ENCODE measurements at regions not wholly inside any gene's neighbourhood (a gene's known extent, or its start where the extent isn't known, plus 50 kb on each side); places are given as distances from the start of the nearest gene placed in this dataset.
"Not testable (repeated sequence)": the region's sequence is repeated elsewhere in the genome, so short reads cannot be mapped to it uniquely, and the experiment has no call there.

GRCh38 chr21:7925918-7926582 lies 2595.3 kb upstream of the TPTE start:
- H3K79me2 ChIP-seq (ENCODE audit: control insufficient read depth in 1 of 2, insufficient read depth in 2 of 2, low read length in 2 of 2); H3K4ac ChIP-seq (replicated peaks; ENCODE audit: insufficient read length, low read depth, low read length); H4K91ac ChIP-seq (replicated peaks; ENCODE audit: insufficient read length, low read length); H3K4me3 ChIP-seq (ENCODE audit: extremely low read depth in 1 of 4, insufficient read depth in 2 of 4, low read depth in 3 of 4, low read length in 4 of 4); FAIRE-seq; H3K23ac ChIP-seq (ENCODE audit: insufficient read length); H2BK5ac ChIP-seq (ENCODE audit: low read depth, low read length); H4K20me1 ChIP-seq (replicated peaks in 1 of 2; ENCODE audit: control insufficient read depth in 1 of 2, insufficient read depth in 2 of 2, low read length in 2 of 2); H4K8ac ChIP-seq (ENCODE audit: extremely low read depth, insufficient read depth, low read length); H2BK20ac ChIP-seq (ENCODE audit: low read length); H3K4me1 ChIP-seq (replicated peaks in 1 of 4; ENCODE audit: control insufficient read depth in 3 of 4, insufficient read depth in 4 of 4, low read length in 3 of 4); H3K27me3 ChIP-seq (replicated peaks in 1 of 4; ENCODE audit: control insufficient read depth in 3 of 4, extremely low read depth in 1 of 4, insufficient read depth in 3 of 4, low read length in 3 of 4); CTCF ChIA-PET (ENCODE audit: partially characterized antibody); H3K18ac ChIP-seq (ENCODE audit: extremely low read depth, low read length); H3K27ac ChIP-seq (ENCODE audit: low read depth, low read length); H3K4me2 ChIP-seq (ENCODE audit: insufficient read depth in 1 of 2, low read depth in 2 of 2, low read length in 2 of 2); H2BK12ac ChIP-seq (ENCODE audit: low read depth, low read length); H2BK15ac ChIP-seq (ENCODE audit: low read length); H4K5ac ChIP-seq (ENCODE audit: insufficient read length, low read depth, low read length); H3K9ac ChIP-seq (replicated peaks in 1 of 4; ENCODE audit: extremely low read depth in 1 of 4, low read depth in 3 of 4, low read length in 3 of 4); H2BK120ac ChIP-seq (replicated peaks; ENCODE audit: low read depth, low read length); H3K14ac ChIP-seq (ENCODE audit: insufficient read length); H2AFZ ChIP-seq (ENCODE audit: low read length); DNase-seq (ENCODE audit: low read depth in 1 of 2, low spot score in 2 of 2); H2AK5ac ChIP-seq (ENCODE audit: low read depth, low read length); POLR2A ChIA-PET (ENCODE audit: partially characterized antibody); H3K79me1 ChIP-seq (ENCODE audit: low read depth, low read length); H3K36me3 ChIP-seq (ENCODE audit: control insufficient read depth in 2 of 4, insufficient read depth in 4 of 4, low read length in 3 of 4): not testable (repeated sequence)
- peak overlapping the region; percentile 16 for H3K56ac ChIP-seq (replicated peaks; ENCODE audit: insufficient read length, low read depth, low read length)
- 71 to 100% methylated on average over 12 to 16 of the region's 16 CpGs for WGBS, 2 experiments (ENCODE audit: extremely low coverage in 1 of 2, insufficient coverage in 1 of 2, insufficient read length in 1 of 2, insufficient replicate concordance in 2 of 2, low coverage in 1 of 2, low lambda C conversion rate in 2 of 2, missing lambda C conversion rate in 1 of 2)
- H3K23me2 ChIP-seq (ENCODE audit: low read depth, low read length), result peaks cover 29% of the 10 kb centered on the region; the same call in 1 of the 2 replicates
- peaks cover 17 to 18% of the 10 kb centered on the region in 2 experiments for H3K9me3 ChIP-seq (ENCODE audit: insufficient read depth in 2 of 2, low read depth in 1 of 2, low read length in 1 of 2)

DNA sequence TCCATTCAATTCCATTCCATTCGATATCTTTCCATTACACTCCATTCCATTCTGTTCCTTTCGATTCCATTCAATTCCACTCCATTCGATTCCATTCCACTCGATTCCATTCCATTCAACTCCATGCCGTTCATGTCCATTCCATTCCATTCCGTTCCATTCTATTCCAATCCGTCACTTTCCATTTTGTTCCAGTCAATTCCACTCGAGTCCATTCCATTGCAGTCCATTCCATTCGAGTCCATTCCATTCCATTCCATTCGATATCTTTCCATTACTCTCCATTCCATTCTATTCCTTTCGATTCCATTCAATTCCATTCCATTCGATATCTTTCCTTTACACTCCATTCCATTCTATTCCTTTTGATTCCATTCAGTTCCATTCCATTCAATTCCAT lies 2592.9 kb upstream of the TPTE start:
- H3K56ac ChIP-seq (replicated peaks; ENCODE audit: insufficient read length, low read depth, low read length); POLR2A ChIA-PET (ENCODE audit: partially characterized antibody); CTCF ChIA-PET (ENCODE audit: partially characterized antibody); H3K9ac ChIP-seq (replicated peaks in 1 of 4; ENCODE audit: extremely low read depth in 1 of 4, low read depth in 3 of 4, low read length in 3 of 4); H3K79me1 ChIP-seq (ENCODE audit: low read depth, low read length); H3K79me2 ChIP-seq (ENCODE audit: control insufficient read depth in 1 of 2, insufficient read depth in 2 of 2, low read length in 2 of 2); H2BK5ac ChIP-seq (ENCODE audit: low read depth, low read length); H3K14ac ChIP-seq (ENCODE audit: insufficient read length); H4K5ac ChIP-seq (ENCODE audit: insufficient read length, low read depth, low read length); H3K4ac ChIP-seq (replicated peaks; ENCODE audit: insufficient read length, low read depth, low read length); H2BK120ac ChIP-seq (replicated peaks; ENCODE audit: low read depth, low read length); H3K18ac ChIP-seq (ENCODE audit: extremely low read depth, low read length); H3K4me1 ChIP-seq (replicated peaks in 1 of 4; ENCODE audit: control insufficient read depth in 3 of 4, insufficient read depth in 4 of 4, low read length in 3 of 4); H4K91ac ChIP-seq (replicated peaks; ENCODE audit: insufficient read length, low read length); H2AFZ ChIP-seq (ENCODE audit: low read length); H3K27me3 ChIP-seq (replicated peaks in 1 of 4; ENCODE audit: control insufficient read depth in 3 of 4, extremely low read depth in 1 of 4, insufficient read depth in 3 of 4, low read length in 3 of 4); H2BK20ac ChIP-seq (ENCODE audit: low read length); H3K36me3 ChIP-seq (ENCODE audit: control insufficient read depth in 2 of 4, insufficient read depth in 4 of 4, low read length in 3 of 4); H3K4me3 ChIP-seq (ENCODE audit: extremely low read depth in 1 of 4, insufficient read depth in 2 of 4, low read depth in 3 of 4, low read length in 4 of 4); H3K27ac ChIP-seq (ENCODE audit: low read depth, low read length); H2BK15ac ChIP-seq (ENCODE audit: low read length); H3K4me2 ChIP-seq (ENCODE audit: insufficient read depth in 1 of 2, low read depth in 2 of 2, low read length in 2 of 2); H4K8ac ChIP-seq (ENCODE audit: extremely low read depth, insufficient read depth, low read length); H4K20me1 ChIP-seq (replicated peaks in 1 of 2; ENCODE audit: control insufficient read depth in 1 of 2, insufficient read depth in 2 of 2, low read length in 2 of 2); FAIRE-seq; DNase-seq (ENCODE audit: low read depth in 1 of 2, low spot score in 2 of 2); H2BK12ac ChIP-seq (ENCODE audit: low read depth, low read length); H3K23ac ChIP-seq (ENCODE audit: insufficient read length); H2AK5ac ChIP-seq (ENCODE audit: low read depth, low read length): not testable (repeated sequence)
- WGBS, 2 experiments (ENCODE audit: extremely low coverage in 1 of 2, insufficient coverage in 1 of 2, insufficient read length in 1 of 2, insufficient replicate concordance in 2 of 2, low coverage in 1 of 2, low lambda C conversion rate in 2 of 2, missing lambda C conversion rate in 1 of 2), result 88 to 99% methylated on average over 9 to 12 of the region's 12 CpGs
- peaks cover 31% of the 10 kb centered on the region; the same call in 1 of the 2 replicates for H3K23me2 ChIP-seq (ENCODE audit: low read depth, low read length)
- peaks cover 26 to 41% of the 10 kb centered on the region in 2 experiments for H3K9me3 ChIP-seq (ENCODE audit: insufficient read depth in 2 of 2, low read depth in 1 of 2, low read length in 1 of 2)

Data from H1 (cell line).